Thyroid gland (tissue), 4 donors: ENCODE measurements at regions not wholly inside any gene's neighbourhood (a gene's known extent, or its start where the extent isn't known, plus 50 kb on each side); places are given as distances from the start of the nearest gene placed in this dataset.

Experiments
- CTCF ChIP-seq, 6 experiments: fragments of 200-600 bp in 3 of 6; fragments of 450-650 bp in 3 of 6; sonication (generic) in 3 of 6; IDR thresholded peaks; one replicate each; pipeline ENCODE4 v1.5.1; 2016 to 2019; ENCODE audit warnings: antibody characterized with exemption in 6 of 6, mild to moderate bottlenecking in 2 of 6, inconsistent platforms in 1 of 6, moderate library complexity in 1 of 6
- POLR2A ChIP-seq, 2 donors: fragments of 450-650 bp; IDR thresholded peaks; one replicate each; pipeline ENCODE4 v1.6.1; 2017; ENCODE audit warnings: antibody characterized with exemption in 2 of 2, mild to moderate bottlenecking in 2 of 2, moderate library complexity in 1 of 2

GRCh38 chr11:23767576-23767975 lies 729.3 kb upstream of the LUZP2 start:
- no peak for TF ChIP-seq CTCF (IDR thresholded peaks at IDR 0.05)
- TF ChIP-seq POLR2A (IDR thresholded peaks at IDR 0.05), result no peak
